ENCODE measurements at regions not wholly inside any gene's neighbourhood (a gene's known extent, or its start where the extent isn't known, plus 50 kb on each side); places are given as distances from the start of the nearest gene placed in this dataset.

- DNase-seq = no peak
Observed at GRCh38 chr2:2523461-2524347, 192.6 kb upstream of the MYT1L start.

GRCh38 chr2:2520401-2520811 is 189.3 kb upstream of the MYT1L start:
- no peak for DNase-seq

- DNase-seq = no peak
Observed at GRCh38 chr2:2519381-2519780, 188.3 kb upstream of the MYT1L start.

GRCh38 chr2:2517399-2517798 is 186.3 kb upstream of the MYT1L start:
- DNase-seq = no peak

GRCh38 chr2:2516386-2516785 is 185.3 kb upstream of the MYT1L start:
- no peak for DNase-seq

- DNase-seq = no peak
Observed at GRCh38 chr2:2512931-2513330, 181.9 kb upstream of the MYT1L start.

- DNase-seq = no peak
Observed at GRCh38 chr2:2507417-2507997, 176.4 kb upstream of the MYT1L start.

GRCh38 chr2:2506536-2506935 is 175.5 kb upstream of the MYT1L start:
- no peak for DNase-seq

GRCh38 chr2:2505604-2506003 is 174.5 kb upstream of the MYT1L start:
- no peak for DNase-seq

- no peak for DNase-seq
Observed at GRCh38 chr2:2503864-2504418, 172.9 kb upstream of the MYT1L start.

- no peak for DNase-seq
Observed at GRCh38 chr2:2502201-2502549, 171.1 kb upstream of the MYT1L start.

- DNase-seq = no peak
Observed at GRCh38 chr2:2501454-2502200, 170.6 kb upstream of the MYT1L start.

- DNase-seq = no peak
Observed at GRCh38 chr2:2495606-2496005, 164.5 kb upstream of the MYT1L start.

GRCh38 chr2:2493496-2493895 is 162.4 kb upstream of the MYT1L start:
- DNase-seq = no peak

GRCh38 chr2:2492800-2493199 is 161.7 kb upstream of the MYT1L start:
- no peak for DNase-seq

GRCh38 chr2:2491964-2492363 is 160.9 kb upstream of the MYT1L start:
- no peak for DNase-seq

- no peak for DNase-seq
Observed at GRCh38 chr2:2484301-2484700, 153.2 kb upstream of the MYT1L start.

- no peak for DNase-seq
Observed at GRCh38 chr2:2482851-2483250, 151.8 kb upstream of the MYT1L start.

GRCh38 chr2:2472881-2473280 is 141.8 kb upstream of the MYT1L start:
- no peak for DNase-seq

GRCh38 chr2:2472044-2472443 is 141.0 kb upstream of the MYT1L start:
- no peak for DNase-seq

- no peak for DNase-seq
Observed at GRCh38 chr2:2466534-2466933, 135.5 kb upstream of the MYT1L start.

- no peak for DNase-seq
Observed at GRCh38 chr2:2464643-2465042, 133.6 kb upstream of the MYT1L start.

- no peak for DNase-seq
Observed at GRCh38 chr2:2464094-2464493, 133.0 kb upstream of the MYT1L start.
